Type B pancreatic cell (in vitro differentiated cells): ENCODE measurements at regions not wholly inside any gene's neighbourhood (a gene's known extent, or its start where the extent isn't known, plus 50 kb on each side); places are given as distances from the start of the nearest gene placed in this dataset.
A peak's percentile ranks its signal among the peaks of the same experiment; 100 is the strongest.

Experiments
- DNase-seq: peaks from one replicate; pipeline ENCODE4 v3.0.0; 2021; ENCODE audit warnings: mixed read lengths; ENCODE audit not compliant: unreplicated experiment; ENCODE audit errors: extremely low spot score
- H3K27ac Mint-ChIP-seq: 2 replicates; pipeline ENCODE4 v1.8.0; 2021; ENCODE audit warnings: mild to moderate bottlenecking, mixed read lengths
- H3K27me3 Mint-ChIP-seq: 2 replicates; pipeline ENCODE4 v1.8.0; 2021; ENCODE audit warnings: mixed read lengths
- H3K36me3 Mint-ChIP-seq: 2 replicates; pipeline ENCODE4 v1.8.0; 2021; ENCODE audit warnings: mixed read lengths
- H3K4me1 Mint-ChIP-seq: one replicate; pipeline ENCODE4 v1.8.0; 2021; ENCODE audit warnings: mixed read lengths; ENCODE audit not compliant: unreplicated experiment
- H3K4me3 Mint-ChIP-seq: 2 replicates; pipeline ENCODE4 v1.8.0; 2021; ENCODE audit warnings: mild to moderate bottlenecking, mixed read lengths
- H3K9me3 Mint-ChIP-seq: 2 replicates; pipeline ENCODE4 v1.8.0; 2021; ENCODE audit warnings: mixed read lengths
- CTCF ChIP-seq: fragments of 200-600 bp; sonication (generic); conservative IDR thresholded peaks from 2 replicates; pipeline ENCODE4 v1.5.0; 2021; ENCODE audit warnings: antibody characterized with exemption, mild to moderate bottlenecking

GRCh38 chr2:64869126-64869525, 120.1 kb upstream of the SLC1A4 start:
- peaks cover 13% of the 10 kb centered on the region for H3K4me1 Mint-ChIP-seq
- no peak overlapping the region for H3K27ac Mint-ChIP-seq
- no peak for DNase-seq
- no peak for TF ChIP-seq CTCF
- H3K36me3 Mint-ChIP-seq, result no peaks in the 10 kb centered on the region
- H3K27me3 Mint-ChIP-seq, result peaks cover 9% of the 10 kb centered on the region
- H3K9me3 Mint-ChIP-seq, result no peaks in the 10 kb centered on the region
- H3K4me3 Mint-ChIP-seq, result no peak overlapping the region

GRCh38 chr2:64873472-64873924, 115.7 kb upstream of the SLC1A4 start:
- peak; percentile 97 for TF ChIP-seq CTCF
- no peak overlapping the region for H3K4me3 Mint-ChIP-seq
- H3K27ac Mint-ChIP-seq, result peak overlapping the region; percentile 53
- peak; percentile 89 for DNase-seq
- H3K27me3 Mint-ChIP-seq, result no peaks in the 10 kb centered on the region
- no peaks in the 10 kb centered on the region for H3K36me3 Mint-ChIP-seq
- H3K4me1 Mint-ChIP-seq, result peaks cover 16% of the 10 kb centered on the region
- H3K9me3 Mint-ChIP-seq, result no peaks in the 10 kb centered on the region

GRCh38 chr2:64874593-64874992, 114.6 kb upstream of the SLC1A4 start:
- H3K4me1 Mint-ChIP-seq, result peaks cover 11% of the 10 kb centered on the region
- H3K4me3 Mint-ChIP-seq, result no peak overlapping the region
- no peak overlapping the region for H3K27ac Mint-ChIP-seq
- H3K27me3 Mint-ChIP-seq, result no peaks in the 10 kb centered on the region
- no peak for TF ChIP-seq CTCF
- no peak for DNase-seq
- no peaks in the 10 kb centered on the region for H3K9me3 Mint-ChIP-seq
- H3K36me3 Mint-ChIP-seq, result no peaks in the 10 kb centered on the region

- no peak overlapping the region for H3K27ac Mint-ChIP-seq
- no peaks in the 10 kb centered on the region for H3K36me3 Mint-ChIP-seq
- no peaks in the 10 kb centered on the region for H3K9me3 Mint-ChIP-seq
- no peak for TF ChIP-seq CTCF
- H3K4me3 Mint-ChIP-seq, result no peak overlapping the region
- peaks cover 11% of the 10 kb centered on the region for H3K4me1 Mint-ChIP-seq
- no peaks in the 10 kb centered on the region for H3K27me3 Mint-ChIP-seq
- no peak for DNase-seq
Measured at GRCh38 chr2:64875368-64875767, 113.8 kb upstream of the SLC1A4 start.

- Mint-ChIP-seq H3K9me3 (no peaks in the 10 kb centered on the region), H3K27ac (peak overlapping the region; percentile 21), H3K4me3 (no peak overlapping the region), H3K4me1 (peaks cover 11% of the 10 kb centered on the region), H3K27me3 (no peaks in the 10 kb centered on the region), H3K36me3 (no peaks in the 10 kb centered on the region)
- TF ChIP-seq CTCF, result no peak
- no peak for DNase-seq
Measured at GRCh38 chr2:64876137-64876647, 113.0 kb upstream of the SLC1A4 start.

- no peak for DNase-seq
- H3K4me1 Mint-ChIP-seq, result peaks cover 7% of the 10 kb centered on the region
- H3K36me3 Mint-ChIP-seq, result no peaks in the 10 kb centered on the region
- TF ChIP-seq CTCF, result no peak
- H3K27me3 Mint-ChIP-seq, result no peaks in the 10 kb centered on the region
- H3K4me3 Mint-ChIP-seq, result no peak overlapping the region
- H3K27ac Mint-ChIP-seq, result no peak overlapping the region
- no peaks in the 10 kb centered on the region for H3K9me3 Mint-ChIP-seq
Measured at GRCh38 chr2:64879745-64880144, 109.5 kb upstream of the SLC1A4 start.
